K562 (cell line): ENCODE measurements at regions not wholly inside any gene's neighbourhood (a gene's known extent, or its start where the extent isn't known, plus 50 kb on each side); places are given as distances from the start of the nearest gene placed in this dataset.

ENCODE experiments used
- ATAC-seq: fragments of 200-7000 bp; cut with Tn5 transposase; 3 replicates; pipeline ENCODE4 v1.9.1; 2020; ENCODE audit warnings: moderate library complexity
- BruUV-seq: library from RNA; stranded (reverse); fragments of 400-500 nt; replicated peaks from 2 replicates; lab custom pipeline; 2021; lab: Mats Ljungman, UMichigan
- CTCF ChIA-PET: fragments of 300-600 bp; formaldehyde crosslinking; extraction: SDS; loops from one replicate; lab custom pipeline; 2021; ENCODE audit warnings: low intra/inter-chr PET ratio; lab: Yijun Ruan, JAX
- POLR2A ChIA-PET: fragments of 300-600, 350-650 bp; sonication (Branson Sonifier 250); formaldehyde crosslinking; extraction: SDS; loops from one replicate; lab custom pipeline; 2021; ENCODE audit warnings: antibody characterized with exemption, inconsistent platforms; lab: Yijun Ruan, JAX
- DNase-seq, 4 experiments: peaks; one replicate each; pipeline versions ENCODE4 v3.0.0 to v3.0.0-alpha.2; 2011 to 2018; ENCODE audit warnings: low spot score in 3 of 4, mixed read lengths in 3 of 4; ENCODE audit errors: extremely low read depth in 1 of 4
- FAIRE-seq: peaks from 2 replicates; lab custom pipeline; 2011; peaks lifted over from hg19 to GRCh38; lab: Jason Lieb, UNC
- H2AFZ ChIP-seq: 2 replicates; pipeline ENCODE4 v1.6.0; 2011; ENCODE audit warnings: low read depth, low read length, control low read depth, inconsistent platforms
- H3K27ac ChIP-seq: fragments of 200-600 bp; 3 replicates; pipeline ENCODE4 v1.8.0; 2011; ENCODE audit warnings: low read depth, mild to moderate bottlenecking, control low read depth, inconsistent platforms, low read length, moderate library complexity, mixed read lengths; ENCODE audit errors: extremely low read depth
- H3K27me3 ChIP-seq, 2 experiments: fragments of 300-600 bp in 1 of 2; 2 replicates in 1 of 2; 3 replicates in 1 of 2; pipeline versions ENCODE4 v1.6.0 to v1.8.0; 2011; ENCODE audit warnings: inconsistent platforms in 2 of 2, low read length in 2 of 2, mild to moderate bottlenecking in 1 of 2, mixed read lengths in 1 of 2, moderate library complexity in 1 of 2; ENCODE audit not compliant: control insufficient read depth in 2 of 2, insufficient read depth in 2 of 2
- H3K36me3 ChIP-seq: fragments of 300-600 bp; 3 replicates; pipeline ENCODE4 v1.8.0; 2011; ENCODE audit warnings: mild to moderate bottlenecking, low read length, inconsistent platforms; ENCODE audit not compliant: control insufficient read depth, insufficient read depth
- H3K4me1 ChIP-seq, 2 experiments: fragments of 200-600 bp in 1 of 2; replicated peaks in 1 of 2; 2 replicates in 1 of 2; 3 replicates in 1 of 2; pipeline versions ENCODE4 v1.5.1 to v1.8.0; 2011; ENCODE audit warnings: inconsistent platforms in 2 of 2, low read length in 2 of 2, mild to moderate bottlenecking in 1 of 2, mixed read lengths in 1 of 2, moderate library complexity in 1 of 2; ENCODE audit not compliant: control insufficient read depth in 2 of 2, insufficient read depth in 2 of 2
- H3K4me2 ChIP-seq: 2 replicates; pipeline ENCODE4 v1.6.1; 2011; ENCODE audit warnings: low read length, control low read depth, inconsistent platforms, mixed read lengths; ENCODE audit not compliant: insufficient read depth
- H3K4me3 ChIP-seq: fragments of 200-600 bp; sonication (generic), shearing (Covaris generic); 2 replicates; pipeline ENCODE4 v1.5.1; 2016; ENCODE audit warnings: control low read depth, inconsistent platforms
- H3K79me2 ChIP-seq: fragments of 200-600 bp; 3 replicates; pipeline ENCODE4 v1.8.0; 2011; ENCODE audit warnings: low read length, inconsistent platforms; ENCODE audit not compliant: control insufficient read depth, insufficient read depth
- H3K9ac ChIP-seq, 2 experiments: 2 replicates each; pipeline versions ENCODE4 v1.6.0 to v1.6.1; 2011; ENCODE audit warnings: low read depth in 2 of 2, low read length in 2 of 2, control low read depth in 1 of 2, inconsistent platforms in 1 of 2, mild to moderate bottlenecking in 1 of 2, mixed read lengths in 1 of 2; ENCODE audit not compliant: insufficient read depth in 1 of 2
- H3K9me1 ChIP-seq: one replicate; pipeline ENCODE4 v1.6.0; 2011; ENCODE audit warnings: inconsistent platforms, mild to moderate bottlenecking, low read length, moderate library complexity; ENCODE audit not compliant: control insufficient read depth, insufficient read depth
- H3K9me3 ChIP-seq: replicated peaks from 2 replicates; pipeline ENCODE4 v1.5.1; 2011; ENCODE audit warnings: low read depth, low read length, inconsistent platforms; ENCODE audit not compliant: control insufficient read depth, insufficient read depth
- H4K20me1 ChIP-seq: replicated peaks from 2 replicates; pipeline ENCODE4 v1.6.1; 2011; ENCODE audit warnings: low read length, inconsistent platforms, mixed read lengths; ENCODE audit not compliant: control insufficient read depth, insufficient read depth
- ETV6 ChIP-seq, 3 experiments: fragments of 150-350 bp in 1 of 3; sonication (generic) in 1 of 3; formaldehyde crosslinking in 1 of 3; IDR thresholded peaks; 2 replicates each; pipeline versions ENCODE4 v1.6.1 to v1.8.0; 2014 to 2022; ENCODE audit warnings: borderline replicate concordance in 2 of 3, low read depth in 2 of 3, antibody characterized with exemption in 1 of 3, low read length in 1 of 3, mild to moderate bottlenecking in 1 of 3, missing genetic modification reagents in 1 of 3
- KAT7 ChIP-seq: sonication (generic); formaldehyde crosslinking; IDR thresholded peaks from 2 replicates; pipeline ENCODE4 v1.8.0; 2022; ENCODE audit warnings: missing genetic modification reagents, mild to moderate bottlenecking, borderline replicate concordance
- KLF16 ChIP-seq: IDR thresholded peaks from 2 replicates; pipeline ENCODE4 v1.6.1; 2016; ENCODE audit warnings: antibody characterized with exemption
- LARP7 ChIP-seq: fragments of 450-650 bp; IDR thresholded peaks from 2 replicates; pipeline ENCODE4 v1.6.1; 2016
- NFE2 ChIP-seq: IDR thresholded peaks from 2 replicates; pipeline ENCODE4 v1.6.1; 2014; ENCODE audit warnings: antibody characterized with exemption, low read depth
- PRPF4 ChIP-seq: fragments of 200-400 bp; formaldehyde crosslinking; IDR thresholded peaks from one replicate; pipeline ENCODE4 v1.6.1; 2017; ENCODE audit warnings: low read length, low read depth, mild to moderate bottlenecking; ENCODE audit not compliant: insufficient read depth, poor library complexity, severe bottlenecking
- RBFOX2 ChIP-seq: fragments of 200-400 bp; formaldehyde crosslinking; IDR thresholded peaks from 2 replicates; pipeline ENCODE4 v1.6.1; 2017; ENCODE audit warnings: low read depth, mild to moderate bottlenecking, low read length, moderate library complexity
- TEAD1 ChIP-seq, 2 experiments: fragments of 450-650 bp in 1 of 2; sonication (generic) in 1 of 2; formaldehyde crosslinking; IDR thresholded peaks; 2 replicates each; pipeline versions ENCODE4 v1.4.0 to v1.8.0; 2020 to 2022; ENCODE audit warnings: mild to moderate bottlenecking in 2 of 2, missing genetic modification reagents in 1 of 2
- XRCC5 ChIP-seq: fragments of 200-400 bp; formaldehyde crosslinking; IDR thresholded peaks from 2 replicates; pipeline ENCODE4 v1.6.1; 2017; ENCODE audit warnings: low read depth, mild to moderate bottlenecking, low read length
- ZFP36 ChIP-seq: fragments of 150-350 bp; IDR thresholded peaks from 2 replicates; pipeline ENCODE4 v1.6.1; 2018; ENCODE audit warnings: low read length, low read depth; ENCODE audit not compliant: partially characterized antibody
- ZNF175 ChIP-seq: fragments of 200-800 bp; sonication (Bioruptor generic); IDR thresholded peaks from 2 replicates; pipeline ENCODE4 v1.6.1; 2016; ENCODE audit warnings: low read depth, mild to moderate bottlenecking, missing genetic modification characterization, missing compliant biosample characterization
- ZNF695 ChIP-seq: fragments of 450-650 bp; formaldehyde crosslinking; IDR thresholded peaks from 2 replicates; pipeline ENCODE4 v1.4.0; 2020; ENCODE audit warnings: mild to moderate bottlenecking, moderate library complexity
- in situ Hi-C: fragments of 300-500 bp; cut with MboI; formaldehyde crosslinking; loops from 4 replicates; pipeline ENCODE4 v1.15.0; 2018; ENCODE audit warnings: inconsistent platforms, mixed read lengths
- intact Hi-C: fragments of 100-400 bp; cut with micrococcal nuclease; formaldehyde crosslinking; loops from 2 replicates; pipeline ENCODE4 v1.14.2; 2022
- TF ChIP-seq, protein P1 (sequence below): IDR thresholded peaks from 2 replicates; pipeline ENCODE4 v1.6.1; 2012; ENCODE audit warnings: low read depth, low read length, improper control_type of control experiment, borderline replicate concordance
- TF ChIP-seq, protein P2 (sequence below): sonication (generic); formaldehyde crosslinking; IDR thresholded peaks from 2 replicates; pipeline ENCODE4 v1.9.0; 2022; ENCODE audit warnings: mild to moderate bottlenecking, missing genetic modification reagents
- TF ChIP-seq, protein P3 (sequence below): sonication (generic); formaldehyde crosslinking; IDR thresholded peaks from 2 replicates; pipeline ENCODE4 v1.8.1; 2023; ENCODE audit warnings: mild to moderate bottlenecking, missing genetic modification reagents
- TF ChIP-seq, protein P4 (sequence below): fragments of 250-450 bp; sonication (Bioruptor Pico); IDR thresholded peaks from 2 replicates; pipeline ENCODE4 v1.8.0; 2022; ENCODE audit warnings: moderate library complexity, mild to moderate bottlenecking, inconsistent platforms
- TF ChIP-seq, protein P5 (sequence below): fragments of 250-450 bp; sonication (Bioruptor Pico); IDR thresholded peaks from 2 replicates; pipeline ENCODE4 v1.5.1; 2021; ENCODE audit warnings: mild to moderate bottlenecking

DNA sequence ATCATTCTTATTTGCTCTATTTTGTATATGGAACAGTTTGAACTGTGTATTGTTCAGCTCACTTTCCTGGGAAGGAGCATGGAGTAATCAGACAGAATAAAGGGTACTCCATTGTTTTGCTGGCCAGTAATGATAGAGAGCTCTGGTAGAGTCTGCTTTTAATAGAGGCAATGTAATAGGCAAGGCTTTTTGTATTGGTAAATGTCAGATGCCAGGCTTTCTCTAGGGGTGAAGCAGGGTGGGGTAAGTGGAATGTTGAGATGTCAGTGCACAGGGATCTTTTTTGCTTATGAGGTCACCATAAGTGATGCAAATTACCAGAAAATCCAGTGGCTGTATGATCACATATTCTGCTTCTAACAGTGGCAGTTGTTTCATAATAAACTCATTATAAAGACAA is 1088.3 kb upstream of the SORCS1 start:
- DNase-seq (no peak), FAIRE-seq (no peak), ATAC-seq (no peak)
- Histone ChIP-seq H3K36me3 (no peaks in the 10 kb centered on the region), H3K4me3 (no peak overlapping the region), H3K27me3 (no peaks in the 10 kb centered on the region), H2AFZ (no peak overlapping the region), H3K79me2 (no peaks in the 10 kb centered on the region), H4K20me1 (no peaks in the 10 kb centered on the region), H3K4me1 (no peaks in the 10 kb centered on the region), H3K9ac (no peak overlapping the region), H3K27ac (no peak overlapping the region), H3K9me3 (no peaks in the 10 kb centered on the region), H3K4me2 (no peak overlapping the region), H3K9me1 (no peaks in the 10 kb centered on the region)
- no TSS peak for BruUV-seq
- ChIA-PET POLR2A (no interaction called here), CTCF (no interaction called here)
- intact Hi-C loops, result no loop called here
- in situ Hi-C loops, result no loop called here
- TF ChIP-seq KLF16, result no peak
- TF ChIP-seq XRCC5, result no peak
- TF ChIP-seq, protein P1, sequence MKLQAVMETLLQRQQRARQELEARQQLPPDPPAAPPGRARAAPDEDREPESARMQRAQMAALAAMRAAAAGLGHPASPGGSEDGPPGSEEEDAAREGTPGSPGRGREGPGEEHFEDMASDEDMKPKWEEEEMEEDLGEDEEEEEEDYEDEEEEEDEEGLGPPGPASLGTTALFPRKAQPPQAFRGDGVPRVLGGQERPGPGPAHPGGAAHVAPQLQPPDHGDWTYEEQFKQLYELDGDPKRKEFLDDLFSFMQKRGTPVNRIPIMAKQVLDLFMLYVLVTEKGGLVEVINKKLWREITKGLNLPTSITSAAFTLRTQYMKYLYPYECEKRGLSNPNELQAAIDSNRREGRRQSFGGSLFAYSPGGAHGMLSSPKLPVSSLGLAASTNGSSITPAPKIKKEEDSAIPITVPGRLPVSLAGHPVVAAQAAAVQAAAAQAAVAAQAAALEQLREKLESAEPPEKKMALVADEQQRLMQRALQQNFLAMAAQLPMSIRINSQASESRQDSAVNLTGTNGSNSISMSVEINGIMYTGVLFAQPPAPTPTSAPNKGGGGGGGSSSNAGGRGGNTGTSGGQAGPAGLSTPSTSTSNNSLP, result no peak
- TF ChIP-seq, protein P2, sequence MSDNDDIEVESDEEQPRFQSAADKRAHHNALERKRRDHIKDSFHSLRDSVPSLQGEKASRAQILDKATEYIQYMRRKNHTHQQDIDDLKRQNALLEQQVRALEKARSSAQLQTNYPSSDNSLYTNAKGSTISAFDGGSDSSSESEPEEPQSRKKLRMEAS, result no peak
- TF ChIP-seq, protein P3, sequence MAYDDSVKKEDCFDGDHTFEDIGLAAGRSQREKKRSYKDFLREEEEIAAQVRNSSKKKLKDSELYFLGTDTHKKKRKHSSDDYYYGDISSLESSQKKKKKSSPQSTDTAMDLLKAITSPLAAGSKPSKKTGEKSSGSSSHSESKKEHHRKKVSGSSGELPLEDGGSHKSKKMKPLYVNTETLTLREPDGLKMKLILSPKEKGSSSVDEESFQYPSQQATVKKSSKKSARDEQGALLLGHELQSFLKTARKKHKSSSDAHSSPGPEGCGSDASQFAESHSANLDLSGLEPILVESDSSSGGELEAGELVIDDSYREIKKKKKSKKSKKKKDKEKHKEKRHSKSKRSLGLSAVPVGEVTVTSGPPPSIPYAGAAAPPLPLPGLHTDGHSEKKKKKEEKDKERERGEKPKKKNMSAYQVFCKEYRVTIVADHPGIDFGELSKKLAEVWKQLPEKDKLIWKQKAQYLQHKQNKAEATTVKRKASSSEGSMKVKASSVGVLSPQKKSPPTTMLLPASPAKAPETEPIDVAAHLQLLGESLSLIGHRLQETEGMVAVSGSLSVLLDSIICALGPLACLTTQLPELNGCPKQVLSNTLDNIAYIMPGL (CRISPR knock-in tag), result no peak
- no peak for TF ChIP-seq NFE2
- TF ChIP-seq ZNF695, result no peak
- no peak for TF ChIP-seq LARP7
- no peak for TF ChIP-seq RBFOX2
- TF ChIP-seq, protein P4, sequence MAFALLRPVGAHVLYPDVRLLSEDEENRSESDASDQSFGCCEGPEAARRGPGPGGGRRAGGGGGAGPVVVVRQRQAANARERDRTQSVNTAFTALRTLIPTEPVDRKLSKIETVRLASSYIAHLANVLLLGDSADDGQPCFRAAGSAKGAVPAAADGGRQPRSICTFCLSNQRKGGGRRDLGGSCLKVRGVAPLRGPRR (CRISPR knock-in tag), result no peak
- TF ChIP-seq ETV6 (IDR thresholded peaks at IDR 0.05; ENCODE audit: borderline replicate concordance in 1 of 2, low read depth in 2 of 2, low read length in 1 of 2), result no peak
- no peak for TF ChIP-seq ETV6 (CRISPR knock-in tag; IDR thresholded peaks at IDR 0.05; ENCODE audit: borderline replicate concordance)
- TF ChIP-seq, protein P5, sequence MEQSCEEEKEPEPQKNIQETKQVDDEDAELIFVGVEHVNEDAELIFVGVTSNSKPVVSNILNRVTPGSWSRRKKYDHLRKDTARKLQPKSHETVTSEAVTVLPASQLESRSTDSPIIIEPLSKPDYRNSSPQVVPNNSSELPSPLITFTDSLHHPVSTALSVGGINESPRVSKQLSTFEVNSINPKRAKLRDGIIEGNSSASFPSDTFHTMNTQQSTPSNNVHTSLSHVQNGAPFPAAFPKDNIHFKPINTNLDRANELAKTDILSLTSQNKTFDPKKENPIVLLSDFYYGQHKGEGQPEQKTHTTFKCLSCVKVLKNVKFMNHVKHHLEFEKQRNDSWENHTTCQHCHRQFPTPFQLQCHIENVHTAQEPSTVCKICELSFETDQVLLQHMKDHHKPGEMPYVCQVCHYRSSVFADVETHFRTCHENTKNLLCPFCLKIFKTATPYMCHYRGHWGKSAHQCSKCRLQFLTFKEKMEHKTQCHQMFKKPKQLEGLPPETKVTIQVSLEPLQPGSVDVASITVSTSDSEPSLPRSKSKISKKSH (CRISPR knock-in tag), result no peak
- no peak for TF ChIP-seq TEAD1 (CRISPR knock-in tag; IDR thresholded peaks at IDR 0.05)
- TF ChIP-seq KAT7 (CRISPR knock-in tag), result no peak
- TF ChIP-seq PRPF4, result no peak
- TF ChIP-seq ZFP36, result no peak
- TF ChIP-seq ZNF175 (CRISPR knock-in tag), result no peak
